ENCODE measurements at regions not wholly inside any gene's neighbourhood (a gene's known extent, or its start where the extent isn't known, plus 50 kb on each side); places are given as distances from the start of the nearest gene placed in this dataset.

DNA sequence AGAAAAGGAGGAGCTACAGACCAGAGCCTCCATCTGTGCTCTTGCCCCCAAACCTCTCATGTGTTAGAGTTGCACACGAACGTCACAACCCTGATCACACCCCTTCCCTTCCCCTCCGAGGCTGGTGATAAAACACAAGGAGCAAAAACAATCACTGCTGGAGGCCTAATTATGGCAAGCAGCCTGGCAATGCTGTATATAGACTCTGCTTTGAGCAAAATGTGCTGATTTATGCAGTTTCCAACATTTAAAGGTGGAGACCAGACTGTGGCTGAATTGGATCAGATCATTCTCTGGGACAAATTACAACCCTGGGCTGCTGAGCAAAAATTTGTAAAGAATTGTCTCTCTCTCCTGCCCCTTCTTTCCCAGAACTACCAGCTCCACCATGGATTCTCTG lies 64.6 kb upstream of the SRSF6 start:
- H3K4me1 ChIP-seq (ENCODE audit: insufficient read depth) = no peaks in the 10 kb centered on the region
- no peak overlapping the region for H3K27ac ChIP-seq (ENCODE audit: low read depth)
- H2AFZ ChIP-seq = no peak overlapping the region
- H3F3A ChIP-seq (replicated peaks; ENCODE audit: low read depth) = no peaks in the 10 kb centered on the region
- H3K4me3 Mint-ChIP-seq = no peak overlapping the region
- ATAC-seq = no peak
- no peak for TF ChIP-seq CTCF (conservative IDR thresholded peaks at IDR 0.05; ENCODE audit: low read depth in 2 of 2)
- H3K27me3 ChIP-seq (ENCODE audit: insufficient read depth) = no peaks in the 10 kb centered on the region
- no peaks in the 10 kb centered on the region; the same call in 1 of the 2 replicates for H3K36me3 ChIP-seq (ENCODE audit: insufficient read depth)
- no peaks in the 10 kb centered on the region for H4K20me1 ChIP-seq (replicated peaks; ENCODE audit: insufficient read depth)
- H3K4me2 ChIP-seq = no peak overlapping the region
- no peak for DNase-seq (ENCODE audit: low spot score)
- H3K4me3 ChIP-seq = no peak overlapping the region
- H3K4me1 Mint-ChIP-seq = no peaks in the 10 kb centered on the region
- no peak overlapping the region for H3K27ac Mint-ChIP-seq
- H3K27me3 Mint-ChIP-seq (ENCODE audit: insufficient read depth, low read depth, poor library complexity) = peaks cover 2% of the 10 kb centered on the region
- no peaks in the 10 kb centered on the region for H3K9me2 ChIP-seq (ENCODE audit: insufficient read depth)
- H3K36me3 Mint-ChIP-seq (ENCODE audit: low read depth) = peaks cover 3% of the 10 kb centered on the region
- peaks cover 82% of the 10 kb centered on the region for H3K9me3 Mint-ChIP-seq
- H3K79me2 ChIP-seq (replicated peaks; ENCODE audit: insufficient read depth) = no peaks in the 10 kb centered on the region

GRCh38 chr20:43392561-43392960 lies 65.1 kb upstream of the SRSF6 start:
- H3K36me3 Mint-ChIP-seq (ENCODE audit: low read depth) = peaks cover 3% of the 10 kb centered on the region
- H3K4me1 Mint-ChIP-seq = no peaks in the 10 kb centered on the region
- no peak overlapping the region for H3K27ac ChIP-seq (ENCODE audit: low read depth)

DNA sequence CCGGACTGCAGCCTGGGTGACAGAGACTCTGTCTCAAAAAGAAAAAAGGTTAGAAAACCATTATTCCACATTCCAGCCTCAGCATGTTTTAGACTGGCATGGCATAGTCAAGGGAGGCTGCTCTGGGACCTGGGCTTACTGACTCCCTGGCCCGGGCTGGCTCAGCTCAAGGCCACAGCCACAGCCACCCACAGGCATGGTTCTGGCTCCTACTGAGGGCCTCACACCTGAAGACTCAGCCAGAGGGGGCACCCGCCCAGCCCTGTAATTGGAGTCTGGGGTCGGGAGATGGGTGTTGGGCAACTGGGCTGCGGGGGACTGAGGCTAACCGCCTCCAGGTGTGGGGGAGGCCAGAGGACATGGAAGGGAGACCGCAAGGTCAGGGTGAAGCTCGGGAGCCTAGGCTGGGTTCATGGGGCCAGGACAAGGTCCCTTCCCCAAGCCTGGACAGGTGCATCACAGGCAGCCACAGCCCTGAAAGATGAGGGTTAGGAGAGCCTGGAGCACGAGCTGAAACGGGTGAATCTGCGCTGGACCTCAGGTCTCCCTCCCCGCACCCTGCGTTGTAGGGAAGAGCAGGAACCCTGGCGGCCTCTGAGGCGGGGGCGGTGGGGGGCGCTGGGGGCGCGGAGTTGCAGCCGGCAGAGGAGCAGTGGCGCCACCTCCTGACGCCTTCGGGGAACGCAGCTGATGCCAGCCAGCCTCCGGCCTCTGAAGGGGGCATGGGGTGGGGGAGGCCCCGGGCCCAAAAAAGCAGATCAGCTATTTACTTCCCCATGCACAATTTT lies 67.7 kb upstream of the SRSF6 start:
- DNase-seq (ENCODE audit: low spot score) = no peak
- ATAC-seq = peak; percentile 58
- no peak overlapping the region for H3K4me3 ChIP-seq
- no peaks in the 10 kb centered on the region for H3F3A ChIP-seq (replicated peaks; ENCODE audit: low read depth)
- Mint-ChIP-seq H3K27ac (no peak overlapping the region), H3K4me1 (no peaks in the 10 kb centered on the region), H3K9me3 (peaks cover 95% of the 10 kb centered on the region), H3K4me3 (no peak overlapping the region), H3K36me3 (ENCODE audit: low read depth) (peaks cover 3% of the 10 kb centered on the region), H3K27me3 (ENCODE audit: insufficient read depth, low read depth, poor library complexity) (peaks cover 2% of the 10 kb centered on the region)
- H3K9me2 ChIP-seq (ENCODE audit: insufficient read depth) = no peaks in the 10 kb centered on the region
- H2AFZ ChIP-seq = no peak overlapping the region
- no peak overlapping the region for H3K4me2 ChIP-seq
- no peak overlapping the region for H3K27ac ChIP-seq (ENCODE audit: low read depth)
- no peaks in the 10 kb centered on the region for H3K79me2 ChIP-seq (replicated peaks; ENCODE audit: insufficient read depth)
- no peaks in the 10 kb centered on the region for H3K27me3 ChIP-seq (ENCODE audit: insufficient read depth)
- H3K4me1 ChIP-seq (ENCODE audit: insufficient read depth) = no peaks in the 10 kb centered on the region
- no peak for TF ChIP-seq JUNB (IDR thresholded peaks at IDR 0.05; ENCODE audit: unreplicated experiment)
- TF ChIP-seq ETS1 (IDR thresholded peaks at IDR 0.05) = no peak
- TF ChIP-seq EZH2phosphoT487 (IDR thresholded peaks at IDR 0.05; ENCODE audit: unreplicated experiment) = no peak
- TF ChIP-seq ZNF114 (CRISPR knock-in tag; IDR thresholded peaks at IDR 0.05) = no peak
- no peaks in the 10 kb centered on the region for H4K20me1 ChIP-seq (replicated peaks; ENCODE audit: insufficient read depth)
- H3K36me3 ChIP-seq (ENCODE audit: insufficient read depth) = no peaks in the 10 kb centered on the region; the same call in 1 of the 2 replicates

More at GRCh38 chr20:43392561-43392960, 65.1 kb upstream of the SRSF6 start:
- H3K36me3 ChIP-seq (ENCODE audit: insufficient read depth) = no peaks in the 10 kb centered on the region; the same call in 1 of the 2 replicates
- H3K27me3 ChIP-seq (ENCODE audit: insufficient read depth) = no peaks in the 10 kb centered on the region
- peaks cover 2% of the 10 kb centered on the region for H3K27me3 Mint-ChIP-seq (ENCODE audit: insufficient read depth, low read depth, poor library complexity)
- TF ChIP-seq ETS1 (IDR thresholded peaks at IDR 0.05) (no peak), EZH2phosphoT487 (IDR thresholded peaks at IDR 0.05; ENCODE audit: unreplicated experiment) (no peak), EZH2 (IDR thresholded peaks at IDR 0.05; ENCODE audit: low read depth, unreplicated experiment) (no peak), STAT1 (IDR thresholded peaks at IDR 0.05; ENCODE audit: unreplicated experiment) (no peak), NANOG (IDR thresholded peaks at IDR 0.05; ENCODE audit: borderline replicate concordance) (no peak)
- H2AFZ ChIP-seq = no peak overlapping the region
- H3K27ac Mint-ChIP-seq = no peak overlapping the region
- no peaks in the 10 kb centered on the region for H3K4me1 ChIP-seq (ENCODE audit: insufficient read depth)
- no peak overlapping the region for H3K4me3 Mint-ChIP-seq
- no peak overlapping the region for H3K4me3 ChIP-seq
- no peaks in the 10 kb centered on the region for H3K9me2 ChIP-seq (ENCODE audit: insufficient read depth)
- DNase-seq (ENCODE audit: low spot score) (no peak), ATAC-seq (no peak)
- no peak overlapping the region for H3K4me2 ChIP-seq
- H3K79me2 ChIP-seq (replicated peaks; ENCODE audit: insufficient read depth) = no peaks in the 10 kb centered on the region
- no peaks in the 10 kb centered on the region for H4K20me1 ChIP-seq (replicated peaks; ENCODE audit: insufficient read depth)
- no peaks in the 10 kb centered on the region for H3F3A ChIP-seq (replicated peaks; ENCODE audit: low read depth)
- H3K9me3 Mint-ChIP-seq = peaks cover 81% of the 10 kb centered on the region

Data from GM23338 (cell line).